Activated T-cell treated with anti-CD3 and anti-CD28 coated beads, Interleukin-2, amount 50 U/mL, for 24 hours (primary cell): ENCODE measurements at regions not wholly inside any gene's neighbourhood (a gene's known extent, or its start where the extent isn't known, plus 50 kb on each side); places are given as distances from the start of the nearest gene placed in this dataset.

Source experiments
- DNase-seq: peaks from one replicate; pipeline ENCODE4 v3.0.0-alpha.2; 2020
- H3K27ac Mint-ChIP-seq: 2 replicates; pipeline ENCODE4 v1.8.0; 2020; ENCODE audit warnings: mild to moderate bottlenecking, mixed read lengths
- H3K27me3 Mint-ChIP-seq: 2 replicates; pipeline ENCODE4 v1.8.0; 2020; ENCODE audit warnings: mixed read lengths
- H3K36me3 Mint-ChIP-seq: 2 replicates; pipeline ENCODE4 v1.8.0; 2020; ENCODE audit warnings: low read depth, mixed read lengths
- H3K4me1 Mint-ChIP-seq: 2 replicates; pipeline ENCODE4 v1.8.0; 2020; ENCODE audit warnings: low read depth, mixed read lengths
- H3K4me3 Mint-ChIP-seq: 2 replicates; pipeline ENCODE4 v1.8.0; 2020; ENCODE audit warnings: mild to moderate bottlenecking, moderate library complexity, mixed read lengths
- H3K9me3 Mint-ChIP-seq: 2 replicates; pipeline ENCODE4 v1.8.0; 2020; ENCODE audit warnings: mixed read lengths

GRCh38 chr5:77893225-77893860, 117.2 kb upstream of the TBCA start:
- Mint-ChIP-seq H3K9me3 (no peaks in the 10 kb centered on the region), H3K4me1 (peaks cover 7% of the 10 kb centered on the region), H3K27ac (no peak overlapping the region), H3K27me3 (no peaks in the 10 kb centered on the region), H3K36me3 (no peaks in the 10 kb centered on the region), H3K4me3 (no peak overlapping the region)
- no peak for DNase-seq

GRCh38 chr5:77892061-77893010, 116.2 kb upstream of the TBCA start:
- Mint-ChIP-seq H3K4me1 (peaks cover 7% of the 10 kb centered on the region), H3K9me3 (no peaks in the 10 kb centered on the region), H3K4me3 (no peak overlapping the region), H3K27me3 (no peaks in the 10 kb centered on the region), H3K27ac (no peak overlapping the region), H3K36me3 (no peaks in the 10 kb centered on the region)
- no peak for DNase-seq

DNA sequence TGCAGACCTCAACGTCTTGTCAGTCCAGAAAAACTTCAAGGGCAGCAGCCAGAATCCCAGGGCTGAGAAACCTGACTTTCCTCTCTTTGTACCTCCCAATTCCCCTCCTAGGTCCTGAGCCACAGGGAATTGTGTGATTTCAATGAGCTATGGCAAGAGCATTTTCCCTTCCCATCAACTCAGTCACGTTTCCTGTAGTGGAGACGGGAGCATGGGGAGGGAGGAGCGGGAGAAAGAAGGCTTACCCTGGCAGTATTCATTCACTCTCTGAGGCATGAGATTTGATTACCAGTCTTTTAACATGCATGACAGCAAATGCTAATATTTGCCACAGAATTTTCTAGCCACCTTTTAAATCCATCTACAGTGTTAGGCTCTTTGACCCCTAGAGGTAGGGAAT, 109.4 kb upstream of the TBCA start:
- no peak overlapping the region for H3K27ac Mint-ChIP-seq
- no peak overlapping the region for H3K4me3 Mint-ChIP-seq
- DNase-seq = no peak
- no peaks in the 10 kb centered on the region for H3K9me3 Mint-ChIP-seq
- no peaks in the 10 kb centered on the region for H3K36me3 Mint-ChIP-seq
- peaks cover 26% of the 10 kb centered on the region for H3K4me1 Mint-ChIP-seq
- peaks cover 14% of the 10 kb centered on the region for H3K27me3 Mint-ChIP-seq

- no peak for DNase-seq
- H3K27me3 Mint-ChIP-seq = peaks cover 14% of the 10 kb centered on the region
- H3K27ac Mint-ChIP-seq = peak overlapping the region; percentile 76
- no peaks in the 10 kb centered on the region for H3K36me3 Mint-ChIP-seq
- peaks cover 32% of the 10 kb centered on the region for H3K4me1 Mint-ChIP-seq
- H3K4me3 Mint-ChIP-seq = no peak overlapping the region
- H3K9me3 Mint-ChIP-seq = no peaks in the 10 kb centered on the region
Observed at GRCh38 chr5:77882670-77883257, 106.6 kb upstream of the TBCA start.

GRCh38 chr5:77881528-77881927, 105.4 kb upstream of the TBCA start:
- Mint-ChIP-seq H3K4me1 (peaks cover 38% of the 10 kb centered on the region), H3K36me3 (no peaks in the 10 kb centered on the region), H3K4me3 (no peak overlapping the region), H3K9me3 (no peaks in the 10 kb centered on the region), H3K27me3 (peaks cover 12% of the 10 kb centered on the region), H3K27ac (peak overlapping the region; percentile 76)
- no peak for DNase-seq

DNA sequence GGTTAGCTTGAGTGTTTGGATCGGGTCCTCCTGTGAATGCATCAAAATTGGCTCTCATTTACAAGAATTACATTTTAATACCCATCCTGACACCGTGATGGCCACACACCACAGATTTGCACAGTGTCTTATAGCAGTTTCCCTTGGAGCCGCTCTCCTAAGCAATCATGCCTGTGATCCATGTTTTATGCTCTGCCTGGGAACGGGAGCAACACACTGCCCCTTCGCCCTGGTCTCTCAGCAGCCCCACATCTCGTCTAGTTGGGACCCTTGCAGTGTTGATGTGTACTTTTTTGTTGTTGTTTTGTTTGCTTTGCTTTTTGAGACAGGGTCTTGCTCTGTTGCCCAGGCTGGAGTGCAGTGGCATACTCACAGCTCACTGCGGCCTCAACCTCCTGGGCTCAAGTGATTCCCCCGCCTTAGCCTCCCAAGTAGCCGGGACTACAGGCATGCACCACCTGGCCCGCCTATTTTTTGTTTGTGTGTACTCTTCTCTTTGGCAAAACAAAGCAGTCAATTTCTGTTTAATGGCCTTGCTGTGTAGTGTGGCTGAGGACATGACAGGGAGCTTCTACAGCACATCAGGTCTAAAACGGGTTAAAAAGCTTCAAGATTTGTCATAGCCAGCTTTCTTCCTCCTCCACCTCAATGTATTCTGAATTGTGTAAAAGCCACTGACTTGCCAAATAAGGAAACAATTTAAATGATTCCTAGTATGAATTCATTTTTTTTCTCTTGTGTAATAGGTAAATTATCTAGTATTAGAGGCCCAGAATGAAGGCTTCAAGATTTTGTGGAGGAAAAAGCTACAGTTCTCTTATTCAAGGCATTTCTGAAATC, 101.6 kb upstream of the TBCA start:
- H3K4me3 Mint-ChIP-seq = no peak overlapping the region
- H3K9me3 Mint-ChIP-seq = no peaks in the 10 kb centered on the region
- peaks cover 29% of the 10 kb centered on the region for H3K4me1 Mint-ChIP-seq
- H3K27me3 Mint-ChIP-seq = peaks cover 3% of the 10 kb centered on the region
- H3K27ac Mint-ChIP-seq = no peak overlapping the region
- no peak for DNase-seq
- no peaks in the 10 kb centered on the region for H3K36me3 Mint-ChIP-seq

GRCh38 chr5:77876862-77877502, 100.8 kb upstream of the TBCA start:
- peaks cover 3% of the 10 kb centered on the region for H3K27me3 Mint-ChIP-seq
- no peak overlapping the region for H3K4me3 Mint-ChIP-seq
- H3K4me1 Mint-ChIP-seq = peaks cover 22% of the 10 kb centered on the region
- no peak overlapping the region for H3K27ac Mint-ChIP-seq
- no peaks in the 10 kb centered on the region for H3K36me3 Mint-ChIP-seq
- no peak for DNase-seq
- no peaks in the 10 kb centered on the region for H3K9me3 Mint-ChIP-seq

DNA sequence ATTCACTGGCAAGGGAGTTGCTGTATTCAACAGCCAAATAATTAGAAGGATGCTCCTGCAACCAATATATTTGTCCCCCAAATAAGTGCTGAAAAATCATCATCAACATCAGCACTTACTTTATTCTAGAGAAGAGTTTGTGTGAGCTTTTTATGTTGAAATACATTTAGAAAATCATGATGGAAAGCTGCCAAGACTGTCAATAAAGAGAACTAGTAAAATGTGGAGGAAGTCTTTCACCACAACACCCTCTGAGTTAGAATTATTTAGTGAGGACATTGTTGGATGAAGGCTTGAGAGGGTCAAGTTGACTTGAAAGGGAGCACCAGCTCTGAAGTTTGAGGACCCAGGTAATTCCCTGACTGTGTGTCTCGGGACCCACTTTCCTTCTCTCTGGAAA, 100.2 kb upstream of the TBCA start:
- H3K9me3 Mint-ChIP-seq = no peaks in the 10 kb centered on the region
- no peak for DNase-seq
- H3K27ac Mint-ChIP-seq = no peak overlapping the region
- H3K4me3 Mint-ChIP-seq = no peak overlapping the region
- peaks cover 16% of the 10 kb centered on the region for H3K4me1 Mint-ChIP-seq
- peaks cover 3% of the 10 kb centered on the region for H3K27me3 Mint-ChIP-seq
- H3K36me3 Mint-ChIP-seq = no peaks in the 10 kb centered on the region

GRCh38 chr5:77874691-77875090, 98.6 kb upstream of the TBCA start:
- Mint-ChIP-seq H3K4me3 (no peak overlapping the region), H3K36me3 (no peaks in the 10 kb centered on the region), H3K9me3 (no peaks in the 10 kb centered on the region), H3K27ac (no peak overlapping the region), H3K27me3 (peaks cover 3% of the 10 kb centered on the region), H3K4me1 (peaks cover 5% of the 10 kb centered on the region)
- no peak for DNase-seq

GRCh38 chr5:77873239-77873638, 97.1 kb upstream of the TBCA start:
- H3K27me3 Mint-ChIP-seq = peaks cover 3% of the 10 kb centered on the region
- no peak overlapping the region for H3K27ac Mint-ChIP-seq
- H3K4me1 Mint-ChIP-seq = peaks cover 5% of the 10 kb centered on the region
- H3K36me3 Mint-ChIP-seq = no peaks in the 10 kb centered on the region
- no peak overlapping the region for H3K4me3 Mint-ChIP-seq
- no peak for DNase-seq
- no peaks in the 10 kb centered on the region for H3K9me3 Mint-ChIP-seq

- Mint-ChIP-seq H3K27ac (no peak overlapping the region), H3K36me3 (no peaks in the 10 kb centered on the region), H3K4me3 (no peak overlapping the region), H3K27me3 (peaks cover 5% of the 10 kb centered on the region), H3K9me3 (no peaks in the 10 kb centered on the region), H3K4me1 (peaks cover 3% of the 10 kb centered on the region)
- DNase-seq = no peak
Observed at GRCh38 chr5:77871946-77872345, 95.8 kb upstream of the TBCA start.

- H3K4me3 Mint-ChIP-seq = no peak overlapping the region
- H3K27ac Mint-ChIP-seq = no peak overlapping the region
- H3K36me3 Mint-ChIP-seq = no peaks in the 10 kb centered on the region
- no peaks in the 10 kb centered on the region for H3K9me3 Mint-ChIP-seq
- no peak for DNase-seq
- no peaks in the 10 kb centered on the region for H3K4me1 Mint-ChIP-seq
- H3K27me3 Mint-ChIP-seq = peaks cover 5% of the 10 kb centered on the region
Observed at GRCh38 chr5:77871016-77871415, 94.9 kb upstream of the TBCA start.

DNA sequence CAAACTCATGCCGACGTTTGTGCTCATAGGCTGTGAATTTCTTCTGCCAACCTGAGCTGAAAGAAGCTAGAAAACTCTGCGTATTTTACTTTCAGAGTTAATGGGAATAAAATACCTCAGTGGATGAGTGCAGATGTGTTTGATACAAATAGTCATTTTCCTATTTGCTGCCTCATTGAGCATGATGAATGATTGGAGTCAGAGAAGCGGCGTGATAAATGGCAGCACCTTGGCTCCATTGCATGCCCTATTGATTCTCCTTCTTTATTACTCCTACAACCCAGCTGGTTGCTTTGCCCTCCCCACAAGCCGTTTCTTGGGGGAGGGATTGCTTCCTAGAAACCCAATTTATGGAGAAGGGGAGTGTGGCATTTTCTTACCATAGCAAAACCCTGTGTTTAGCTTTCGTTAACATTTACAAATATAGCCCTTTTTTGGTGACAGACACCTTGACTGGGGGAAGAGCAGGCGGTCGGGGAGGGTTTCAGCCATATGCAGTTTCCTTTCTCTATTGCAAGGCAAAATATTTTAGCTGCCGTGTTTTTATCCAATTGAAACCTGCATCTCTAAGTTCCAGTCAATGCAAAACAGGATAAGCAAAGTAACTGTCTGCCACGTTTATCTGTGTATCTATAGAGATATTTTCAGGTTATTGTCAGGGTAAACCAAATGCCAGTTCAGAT, 93.1 kb upstream of the TBCA start:
- Mint-ChIP-seq H3K4me1 (no peaks in the 10 kb centered on the region), H3K4me3 (no peak overlapping the region), H3K9me3 (no peaks in the 10 kb centered on the region), H3K27me3 (peaks cover 5% of the 10 kb centered on the region), H3K27ac (no peak overlapping the region), H3K36me3 (no peaks in the 10 kb centered on the region)
- no peak for DNase-seq
